Gastrocnemius medialis (tissue), 4 donors: ENCODE measurements at regions not wholly inside any gene's neighbourhood (a gene's known extent, or its start where the extent isn't known, plus 50 kb on each side); places are given as distances from the start of the nearest gene placed in this dataset.
"Not testable (repeated sequence)": the region's sequence is repeated elsewhere in the genome, so short reads cannot be mapped to it uniquely, and the experiment has no call there.

Source experiments
- CTCF ChIP-seq, 5 experiments: fragments of 450-650 bp in 3 of 5; fragments of 200-600 bp in 2 of 5; sonication (generic) in 2 of 5; IDR thresholded peaks in 4 of 5; conservative IDR thresholded peaks in 1 of 5; 1 replicate in 4 of 5; 2 replicates in 1 of 5; pipeline ENCODE4 v1.5.1; 2016 to 2019; ENCODE audit warnings: antibody characterized with exemption in 5 of 5, mild to moderate bottlenecking in 3 of 5, moderate library complexity in 3 of 5
- POLR2A ChIP-seq, 2 donors: fragments of 450-650 bp; IDR thresholded peaks; one replicate each; pipeline ENCODE4 v1.6.1; 2017; ENCODE audit warnings: antibody characterized with exemption in 2 of 2, mild to moderate bottlenecking in 2 of 2, moderate library complexity in 2 of 2

DNA sequence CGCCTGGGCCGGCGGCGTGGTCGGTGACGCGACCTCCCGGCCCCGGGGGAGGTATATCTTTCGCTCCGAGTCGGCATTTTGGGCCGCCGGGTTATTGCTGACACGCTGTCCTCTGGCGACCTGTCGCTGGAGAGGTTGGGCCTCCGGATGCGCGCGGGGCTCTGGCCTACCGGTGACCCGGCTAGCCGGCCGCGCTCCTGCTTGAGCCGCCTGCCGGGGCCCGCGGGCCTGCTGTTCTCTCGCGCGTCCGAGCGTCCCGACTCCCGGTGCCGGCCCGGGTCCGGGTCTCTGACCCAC, 2315.5 kb upstream of the TPTE start:
- not testable (repeated sequence) for TF ChIP-seq CTCF (IDR thresholded peaks at IDR 0.05 in 4 of 5, conservative IDR thresholded peaks at IDR 0.05 in 1 of 5); POLR2A (IDR thresholded peaks at IDR 0.05)
